ENCODE measurements at regions not wholly inside any gene's neighbourhood (a gene's known extent, or its start where the extent isn't known, plus 50 kb on each side); places are given as distances from the start of the nearest gene placed in this dataset.
A peak's percentile ranks its signal among the peaks of the same experiment; 100 is the strongest.

DNA sequence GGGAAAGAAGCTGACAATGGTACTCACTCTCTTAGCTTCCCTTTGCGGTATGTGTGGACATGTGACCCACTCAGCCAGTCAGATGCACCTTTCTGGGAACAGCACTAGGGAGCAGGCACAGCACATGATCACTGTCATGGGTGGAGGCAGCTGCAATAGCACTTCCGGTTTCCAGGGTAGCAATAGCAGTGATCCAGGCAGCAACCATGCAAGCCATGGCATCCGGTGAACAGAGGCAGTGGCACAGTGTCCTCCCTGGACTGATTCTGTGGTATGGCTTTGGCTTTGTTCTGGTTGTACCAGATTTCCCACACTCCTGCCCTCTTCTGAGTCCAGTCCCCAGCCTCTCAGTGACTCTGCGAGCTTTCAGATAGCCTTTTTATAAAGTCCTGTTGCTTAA is 86.8 kb upstream of the NAMPT start:
- TF ChIP-seq, protein P1, sequence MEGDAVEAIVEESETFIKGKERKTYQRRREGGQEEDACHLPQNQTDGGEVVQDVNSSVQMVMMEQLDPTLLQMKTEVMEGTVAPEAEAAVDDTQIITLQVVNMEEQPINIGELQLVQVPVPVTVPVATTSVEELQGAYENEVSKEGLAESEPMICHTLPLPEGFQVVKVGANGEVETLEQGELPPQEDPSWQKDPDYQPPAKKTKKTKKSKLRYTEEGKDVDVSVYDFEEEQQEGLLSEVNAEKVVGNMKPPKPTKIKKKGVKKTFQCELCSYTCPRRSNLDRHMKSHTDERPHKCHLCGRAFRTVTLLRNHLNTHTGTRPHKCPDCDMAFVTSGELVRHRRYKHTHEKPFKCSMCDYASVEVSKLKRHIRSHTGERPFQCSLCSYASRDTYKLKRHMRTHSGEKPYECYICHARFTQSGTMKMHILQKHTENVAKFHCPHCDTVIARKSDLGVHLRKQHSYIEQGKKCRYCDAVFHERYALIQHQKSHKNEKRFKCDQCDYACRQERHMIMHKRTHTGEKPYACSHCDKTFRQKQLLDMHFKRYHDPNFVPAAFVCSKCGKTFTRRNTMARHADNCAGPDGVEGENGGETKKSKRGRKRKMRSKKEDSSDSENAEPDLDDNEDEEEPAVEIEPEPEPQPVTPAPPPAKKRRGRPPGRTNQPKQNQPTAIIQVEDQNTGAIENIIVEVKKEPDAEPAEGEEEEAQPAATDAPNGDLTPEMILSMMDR (optimal IDR thresholded peaks at IDR 0.05 in 1 of 3, IDR thresholded peaks at IDR 0.05 in 1 of 3, conservative IDR thresholded peaks at IDR 0.05 in 1 of 3; ENCODE audit: extremely low read depth in 1 of 3, insufficient read depth in 2 of 3, low read length in 3 of 3): peak in 1 of 3 experiments; percentile 52
- no peak for TF ChIP-seq EZH2 (IDR thresholded peaks at IDR 0.05; ENCODE audit: low read length)
